Activated CD4-positive, alpha-beta T cell treated with anti-CD3 and anti-CD28 coated beads for 24 hours (primary cell): ENCODE measurements at regions not wholly inside any gene's neighbourhood (a gene's known extent, or its start where the extent isn't known, plus 50 kb on each side); places are given as distances from the start of the nearest gene placed in this dataset.
"Not testable (repeated sequence)": the region's sequence is repeated elsewhere in the genome, so short reads cannot be mapped to it uniquely, and the experiment has no call there.

Experiments used
- DNase-seq, 2 donors: peaks; one replicate each; pipeline ENCODE4 v3.0.0-alpha.2; 2020; ENCODE audit warnings: low read depth in 2 of 2

DNA sequence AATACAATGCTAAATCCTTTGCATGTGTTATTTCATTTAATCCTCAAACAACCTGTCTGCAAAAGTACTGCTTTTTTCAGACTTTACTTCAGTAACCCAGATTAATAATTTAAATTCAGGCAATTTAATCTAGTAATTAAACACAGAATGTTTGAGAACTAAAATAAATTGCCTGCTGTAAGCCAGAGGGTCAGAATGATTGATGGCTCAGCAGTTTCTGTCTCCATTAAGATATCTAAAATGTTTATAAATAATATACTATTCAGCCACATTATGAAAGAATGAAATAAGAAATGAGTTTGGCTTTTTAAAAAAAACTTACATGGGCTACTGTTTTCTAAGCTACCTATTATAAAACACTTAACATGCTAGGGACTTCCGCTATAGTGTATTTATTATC is 846.0 kb downstream of the FAM181B start:
- DNase-seq: no peak

DNA sequence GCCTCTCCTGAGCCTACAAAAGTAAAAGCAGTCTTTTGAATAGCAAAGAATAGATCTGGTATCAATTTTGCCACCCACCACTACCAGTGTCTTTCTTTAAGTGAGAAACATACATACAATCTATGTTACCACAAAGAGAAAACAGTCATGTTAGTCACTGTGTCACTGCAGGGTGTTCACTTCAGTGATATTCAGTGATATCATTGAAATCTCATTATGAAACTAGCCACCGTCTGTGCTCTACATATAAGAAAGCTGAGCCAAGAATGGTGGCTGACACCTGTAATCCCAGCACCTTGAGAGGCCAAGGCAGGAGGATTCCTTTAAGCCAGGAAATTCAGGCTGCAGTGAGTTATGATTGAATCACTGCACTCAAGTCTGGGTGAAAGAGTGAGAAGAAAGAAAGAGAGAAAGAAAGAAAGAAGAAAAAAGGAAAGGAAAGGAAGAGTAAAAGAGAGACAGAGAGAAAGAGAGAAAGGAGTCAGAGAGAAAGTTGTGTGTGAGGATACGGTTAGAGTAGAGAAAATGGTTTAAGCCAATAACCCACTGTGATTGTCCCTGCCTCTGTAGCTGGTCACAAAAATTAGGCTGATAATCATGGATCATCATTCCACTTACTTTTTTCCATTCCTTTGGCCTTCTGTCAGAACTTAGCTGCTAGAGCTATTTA is 847.1 kb downstream of the FAM181B start:
- DNase-seq: no peak

DNA sequence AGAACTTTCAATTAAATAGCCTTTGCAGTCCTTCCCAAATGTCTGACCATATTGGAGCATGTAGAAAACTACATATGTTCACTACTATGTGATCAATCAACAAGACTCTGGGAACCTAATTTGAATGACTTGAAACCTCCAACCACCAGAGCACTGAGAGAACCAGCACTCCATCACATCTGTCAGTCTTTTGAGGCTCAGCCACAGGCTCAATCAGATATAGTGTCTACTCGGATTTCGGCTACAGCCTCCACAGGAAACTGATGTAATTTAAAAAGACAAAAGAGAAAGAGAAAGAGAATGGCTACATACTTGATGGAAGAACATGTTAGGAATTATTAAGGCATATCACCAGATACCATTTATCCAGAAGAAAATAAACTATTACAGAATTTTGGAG is 859.0 kb downstream of the FAM181B start:
- no peak for DNase-seq

DNA sequence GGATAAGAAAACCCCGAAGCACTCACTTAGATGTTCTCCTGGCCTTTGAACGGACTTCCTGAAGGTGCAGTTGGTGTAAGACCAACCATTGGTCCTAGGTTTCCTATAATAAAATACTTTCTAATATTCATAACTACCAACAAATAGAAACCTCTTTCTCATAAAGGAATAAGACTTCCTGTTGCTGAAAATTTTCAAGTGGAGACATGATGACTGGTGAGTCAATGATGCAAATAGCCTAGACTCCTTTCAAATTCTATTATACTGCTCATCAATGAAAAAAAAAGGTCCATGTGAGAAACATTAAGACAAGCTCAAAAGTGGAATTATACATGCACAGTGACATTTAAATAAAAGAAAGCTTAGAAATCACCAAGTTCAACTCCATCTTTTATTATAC is 862.8 kb downstream of the FAM181B start:
- DNase-seq: no peak

DNA sequence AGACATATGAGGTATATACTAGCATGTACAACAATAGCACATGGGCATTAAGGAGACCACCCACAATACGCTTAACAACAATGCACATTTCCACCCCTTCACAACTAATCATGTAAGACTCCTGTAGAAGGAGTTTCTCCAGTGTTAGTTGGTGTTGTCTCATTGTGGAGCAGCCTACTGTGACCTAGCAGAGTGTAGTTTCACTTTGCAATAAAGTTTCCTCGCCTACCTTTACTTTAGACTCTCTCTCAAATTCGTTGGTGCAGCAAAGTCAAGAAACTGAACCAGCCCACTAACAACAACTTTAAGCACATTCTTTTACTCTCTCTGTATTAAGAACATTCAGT is 863.6 kb downstream of the FAM181B start:
- DNase-seq: no peak

DNA sequence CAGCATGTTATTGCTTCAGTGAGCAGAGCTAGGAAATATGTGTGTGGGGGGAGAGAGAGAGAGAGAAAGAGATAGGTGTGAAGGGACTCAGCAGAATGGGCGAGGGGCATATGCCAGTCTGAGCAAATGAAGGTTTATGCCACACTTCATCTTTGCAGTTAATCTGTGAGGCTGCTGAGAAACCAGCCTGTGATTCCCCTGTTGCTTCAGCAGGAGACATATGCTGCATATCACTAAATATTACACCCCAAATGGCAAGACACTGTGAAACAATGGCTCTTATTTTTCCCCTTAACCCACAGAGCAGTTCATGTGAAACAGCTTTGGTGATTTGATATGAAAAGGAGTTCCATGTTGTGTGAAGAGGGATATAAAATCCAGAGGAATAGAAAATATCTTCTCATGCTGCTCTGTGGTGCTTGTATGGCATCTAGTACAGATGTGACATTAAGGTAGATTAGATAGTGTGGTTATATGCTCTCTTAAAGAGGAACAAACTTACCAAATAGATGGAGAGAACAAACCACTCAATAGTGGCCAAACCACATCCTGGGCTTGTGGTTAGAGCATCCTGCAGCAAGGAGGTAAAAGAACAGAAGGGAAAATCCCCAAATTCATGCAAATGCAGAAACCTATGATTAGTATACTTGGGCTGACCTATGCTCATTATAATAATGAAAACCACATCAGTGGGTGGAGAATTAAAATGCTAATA is 864.2 kb downstream of the FAM181B start:
- DNase-seq: peak; percentile 62 to 69

DNA sequence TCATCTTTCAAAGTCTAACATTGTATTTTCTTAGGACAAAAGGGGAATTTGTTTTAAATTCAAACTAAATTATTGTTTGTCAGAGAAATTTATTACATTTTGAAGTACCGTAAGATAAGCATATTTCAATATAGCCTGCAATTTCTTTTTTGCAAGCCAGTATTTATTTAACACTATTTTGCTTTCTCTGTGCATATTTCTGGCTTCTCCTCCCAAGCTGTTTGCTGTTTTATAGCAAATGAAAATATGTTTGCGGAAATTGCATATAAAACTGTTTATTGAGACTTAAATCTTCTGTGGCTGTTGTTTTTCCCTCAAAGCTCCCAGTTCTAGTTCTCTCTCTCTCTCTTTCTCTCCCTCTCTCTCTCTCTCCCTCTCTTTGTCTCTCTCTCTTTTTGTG is 866.8 kb downstream of the FAM181B start:
- no peak for DNase-seq

DNA sequence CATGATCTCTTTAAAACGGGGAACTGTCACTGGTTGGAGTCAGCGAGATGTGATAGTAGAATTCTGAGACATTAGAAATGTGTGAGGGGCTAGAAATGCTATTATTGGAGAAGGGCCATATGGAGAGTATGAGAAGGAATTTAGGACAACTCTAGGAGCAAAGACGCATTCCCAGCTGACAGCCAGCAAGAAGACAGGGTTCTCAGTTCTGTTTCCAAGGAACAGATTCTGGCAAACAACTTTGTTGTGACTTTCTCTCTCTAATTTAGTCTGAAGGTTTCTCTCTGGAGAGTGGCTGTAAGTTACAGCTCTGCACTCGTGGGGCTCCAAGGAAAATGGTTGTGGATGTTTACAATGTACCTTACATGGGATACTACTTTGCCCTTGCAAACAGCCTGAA is 876.3 kb downstream of the FAM181B start:
- no peak for DNase-seq

DNA sequence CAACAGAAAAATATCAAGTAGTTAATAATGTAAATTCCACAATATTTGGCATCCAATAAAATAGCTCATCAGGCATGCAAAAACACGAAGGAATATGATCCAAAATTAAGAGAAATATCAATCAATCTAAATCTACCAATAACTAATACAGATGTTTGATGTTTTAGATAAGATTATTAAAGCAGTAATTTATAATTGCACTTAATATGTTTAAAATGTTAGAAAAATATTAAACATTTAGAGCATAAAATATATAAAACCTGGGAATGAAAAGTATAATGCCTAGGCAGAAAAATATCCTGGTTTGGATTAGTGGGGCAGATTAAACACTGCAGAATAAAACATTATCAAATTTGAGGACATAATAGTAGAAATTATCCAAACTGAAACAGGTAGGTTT is 879.9 kb downstream of the FAM181B start:
- DNase-seq: no peak

DNA sequence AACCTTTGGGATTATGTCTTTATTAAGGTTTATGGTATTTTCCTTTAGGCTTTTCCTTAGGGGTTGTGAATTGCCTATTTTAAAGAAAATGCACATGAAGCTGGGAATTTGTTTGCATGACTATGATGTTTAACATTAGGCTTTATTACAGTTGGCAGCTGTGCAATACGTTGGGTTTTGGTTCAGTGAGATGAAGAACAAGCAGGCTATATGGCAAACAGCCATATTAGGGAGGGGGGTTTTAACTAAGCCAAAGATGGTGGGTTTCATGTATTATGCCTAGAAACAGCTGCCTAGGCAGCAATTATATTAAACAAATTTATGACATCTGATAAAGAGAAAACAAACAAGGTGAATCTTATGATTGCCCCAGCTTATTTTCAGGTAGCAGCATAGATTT is 880.8 kb downstream of the FAM181B start:
- DNase-seq: no peak

DNA sequence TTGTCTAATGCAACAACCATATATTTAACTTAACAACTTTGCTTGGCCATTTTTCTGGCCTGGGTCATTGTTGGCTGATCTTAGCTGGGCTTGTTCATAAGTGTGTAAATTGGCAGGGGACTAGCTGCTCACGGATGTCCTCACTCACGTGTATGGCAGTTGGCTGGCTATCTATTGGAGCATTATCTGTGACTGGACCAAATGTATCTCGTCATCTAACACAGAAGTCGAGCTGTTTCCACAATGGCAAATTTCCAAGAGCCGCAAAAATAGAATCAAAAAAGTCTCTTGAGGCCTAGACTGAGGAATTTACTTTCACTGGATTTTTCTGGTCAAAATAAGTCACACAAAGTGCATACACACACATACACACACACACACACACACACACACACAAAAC is 893.3 kb downstream of the FAM181B start:
- DNase-seq: no peak

DNA sequence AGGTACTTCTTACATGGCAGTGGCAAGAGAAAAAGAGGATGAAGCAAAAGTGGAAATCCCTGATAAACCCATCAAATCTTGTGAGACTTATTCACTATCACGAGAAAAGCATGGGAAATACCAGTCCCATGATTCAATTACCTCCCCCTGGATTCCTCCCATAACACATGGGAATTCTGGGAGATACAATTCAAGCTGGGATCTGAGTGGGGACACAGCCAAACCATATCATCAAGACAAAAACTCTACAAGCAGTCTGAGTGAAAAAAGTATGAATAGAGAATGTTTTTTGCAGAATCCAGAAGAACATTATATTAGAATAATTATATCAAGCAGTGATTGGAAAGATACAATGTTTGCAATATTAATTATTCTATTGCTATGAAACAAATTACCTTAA is 893.7 kb downstream of the FAM181B start:
- no peak for DNase-seq

DNA sequence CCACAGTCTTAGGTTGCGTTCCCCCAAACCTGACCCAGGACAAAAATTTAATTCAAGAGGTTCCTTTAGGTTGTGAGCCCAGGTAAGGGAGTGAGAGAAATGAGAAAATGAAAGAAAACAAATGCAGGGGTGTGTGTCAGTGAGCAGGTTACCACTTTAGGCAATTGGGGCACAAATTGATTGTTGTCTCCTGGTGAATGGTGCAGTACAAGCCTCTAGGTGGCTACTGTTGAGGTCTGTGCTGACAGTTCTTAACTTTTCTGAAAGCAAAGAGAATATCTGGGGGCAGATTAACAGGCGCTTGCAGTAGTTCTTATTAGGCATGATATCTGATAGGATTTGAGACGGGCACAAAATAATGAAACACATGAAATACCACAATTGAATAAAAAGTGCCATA is 894.6 kb downstream of the FAM181B start:
- DNase-seq: no peak

DNA sequence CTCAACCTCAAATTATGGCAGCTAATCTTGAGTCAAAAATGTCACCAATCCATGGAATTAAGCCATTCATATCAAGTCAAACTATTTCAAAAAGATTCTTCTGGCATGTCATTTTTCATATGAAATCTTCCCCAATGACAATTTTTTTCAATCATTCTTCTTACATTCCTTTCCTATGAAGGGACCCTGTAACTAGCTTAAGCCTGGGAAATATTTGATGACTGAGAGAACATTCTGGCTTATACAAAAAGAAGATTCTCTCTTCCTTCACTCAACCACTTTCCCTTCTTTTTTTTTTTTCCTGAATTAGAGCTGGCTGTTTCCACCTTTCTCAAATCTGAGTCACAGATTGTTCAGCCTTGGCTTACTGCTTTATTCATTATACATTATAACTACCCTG is 903.7 kb downstream of the FAM181B start:
- DNase-seq: no peak

DNA sequence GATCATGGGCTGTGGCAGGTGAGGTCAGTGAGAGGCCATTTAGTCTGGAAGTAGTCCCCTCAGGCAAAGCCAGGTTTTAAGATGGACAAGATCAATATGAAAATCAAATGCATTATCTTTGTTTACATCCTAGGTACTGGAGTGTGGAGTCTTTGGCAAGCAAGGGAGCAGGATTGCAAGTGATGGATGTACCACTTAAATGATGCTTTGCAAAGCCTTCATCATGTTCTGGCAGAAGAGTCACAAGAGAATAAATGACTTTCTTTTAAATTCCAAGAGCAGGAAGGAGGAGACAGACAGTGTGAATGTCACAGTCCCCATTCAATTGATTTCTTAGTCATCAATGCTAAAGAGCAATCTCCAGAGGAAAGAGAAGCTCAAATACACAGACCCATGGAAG is 908.3 kb downstream of the FAM181B start:
- DNase-seq: no peak

DNA sequence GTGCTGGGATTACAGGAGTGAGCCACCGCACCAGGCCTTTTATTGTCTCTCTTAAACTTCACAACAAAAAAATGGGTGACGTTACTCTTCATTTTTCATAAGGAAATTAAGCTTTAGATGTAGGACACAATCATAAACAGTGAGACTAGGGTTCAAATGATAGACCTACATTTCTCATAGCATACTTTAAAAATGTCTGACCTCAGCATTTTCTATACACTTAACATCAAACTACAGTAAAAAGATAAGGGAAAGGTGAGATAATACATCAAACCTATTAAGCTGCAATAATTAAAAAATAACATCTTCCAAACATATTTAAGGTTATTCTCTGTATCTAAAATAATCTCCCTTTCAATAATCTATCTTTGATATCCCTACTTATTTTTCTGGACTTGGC is 914.2 kb downstream of the FAM181B start:
- no peak for DNase-seq

DNA sequence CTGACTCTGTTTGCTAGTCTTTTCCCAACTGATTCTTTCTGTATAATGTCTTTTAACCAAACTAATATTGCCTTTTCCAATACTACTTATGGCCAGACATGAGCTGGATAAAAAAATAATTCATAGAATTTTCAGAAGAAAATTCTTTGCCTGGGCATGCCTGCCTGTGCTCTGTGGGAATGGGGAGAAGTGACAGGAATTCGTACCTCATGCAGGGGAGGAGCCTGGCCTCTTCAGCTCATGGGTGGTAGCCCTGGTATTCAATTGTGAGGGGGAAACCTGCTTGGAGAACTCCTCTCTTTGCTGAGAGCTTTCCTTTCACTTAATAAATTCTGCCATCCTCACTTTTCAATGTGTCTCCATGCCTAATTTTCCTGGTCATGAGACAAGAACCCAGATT is 928.8 kb downstream of the FAM181B start:
- no peak for DNase-seq

DNA sequence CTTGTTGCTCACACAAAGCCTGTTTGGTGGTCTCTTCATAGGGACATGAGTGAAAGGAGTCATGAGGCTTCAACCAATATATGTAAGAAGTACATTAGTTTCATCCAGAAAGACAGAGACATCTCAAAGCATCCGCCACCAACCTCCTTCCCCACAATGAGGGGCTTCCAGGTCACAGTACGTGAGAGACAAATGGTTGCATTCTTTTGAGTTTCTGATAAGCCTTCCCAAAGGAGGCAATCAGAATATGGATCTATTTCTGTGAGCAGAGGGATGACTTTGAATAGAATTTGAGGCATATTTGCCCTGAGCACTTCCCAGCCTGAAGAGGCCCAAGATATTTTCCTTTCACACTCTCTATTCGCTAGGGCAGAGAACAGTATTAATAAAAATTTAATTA is 931.1 kb downstream of the FAM181B start:
- no peak for DNase-seq

DNA sequence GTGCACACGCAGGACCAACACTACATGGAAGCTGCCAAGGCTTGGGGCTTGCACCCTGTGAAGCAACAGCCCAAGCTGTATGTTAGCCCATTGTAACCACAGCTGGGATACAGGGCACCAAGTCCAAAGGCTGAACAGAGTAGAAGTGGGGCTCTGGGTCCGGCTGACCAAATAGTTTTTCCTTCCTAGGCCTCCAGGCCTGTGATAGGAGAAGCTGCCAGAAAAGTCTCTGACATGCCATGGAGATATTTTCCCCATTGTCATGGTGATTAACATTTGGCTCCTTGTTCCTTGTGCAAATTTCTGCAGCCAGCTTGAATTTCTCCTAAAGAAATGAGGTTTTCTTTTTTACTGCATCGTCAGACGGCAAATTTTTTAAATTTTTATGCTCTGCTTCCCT is 941.2 kb downstream of the FAM181B start:
- no peak for DNase-seq

DNA sequence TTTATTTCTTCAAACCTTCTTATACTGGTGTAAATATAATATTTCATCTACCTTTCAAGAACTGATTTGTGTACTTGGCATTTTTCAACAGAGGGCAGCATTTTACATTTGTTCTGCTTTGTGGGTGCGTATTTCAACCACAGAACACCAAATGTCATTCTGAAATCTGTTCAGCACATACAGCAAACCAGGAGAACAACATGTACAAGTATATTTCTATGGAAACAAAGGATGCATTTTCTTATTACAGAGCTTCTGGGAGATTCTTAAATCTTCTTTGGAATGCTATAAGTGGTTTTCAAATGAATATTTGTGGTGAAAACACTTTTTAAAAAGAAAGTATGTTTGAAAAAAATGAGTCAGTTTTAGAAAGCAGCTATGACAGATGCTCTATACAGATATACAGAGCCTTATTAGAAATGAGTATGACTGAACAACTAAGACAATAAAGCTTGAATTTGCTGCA is 946.0 kb downstream of the FAM181B start:
- DNase-seq: no peak

DNA sequence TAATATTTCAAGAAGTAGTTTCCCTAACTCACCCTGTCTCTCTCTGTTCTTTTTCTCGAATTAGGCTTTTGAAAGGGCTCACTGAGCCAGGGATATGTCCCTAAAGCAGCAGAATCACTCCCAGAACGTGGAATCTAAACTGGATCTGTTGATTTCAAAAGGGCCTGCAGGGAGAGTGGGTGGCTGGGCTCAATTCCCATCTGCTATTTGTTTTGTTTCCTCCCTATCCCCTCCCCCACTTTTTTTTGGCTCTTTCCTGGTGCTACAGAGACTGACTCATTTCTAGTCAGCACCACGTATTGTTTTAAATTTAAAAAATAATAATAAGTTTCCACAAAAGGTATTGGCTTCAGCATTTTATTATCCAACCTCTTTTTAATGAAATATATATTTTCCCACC is 961.5 kb downstream of the FAM181B start:
- no peak for DNase-seq

DNA sequence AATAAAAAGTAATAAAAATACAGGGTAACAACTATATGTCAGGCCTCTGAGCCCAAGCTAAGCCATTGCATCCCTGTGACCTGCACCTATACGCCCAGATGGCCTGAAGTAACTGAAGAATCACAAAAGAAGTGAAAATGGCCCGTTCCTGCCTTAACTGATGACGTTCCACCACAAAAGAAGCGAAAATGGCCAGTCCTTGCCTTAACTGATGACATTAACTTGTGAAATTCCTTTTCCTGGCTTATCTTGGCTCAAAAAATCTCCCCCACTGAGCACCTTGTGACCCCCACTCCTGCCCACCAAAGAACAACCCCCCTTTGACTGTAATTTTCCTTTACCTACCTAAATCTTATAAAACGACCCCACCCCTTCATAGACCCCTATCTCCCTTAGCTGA is 963.8 kb downstream of the FAM181B start:
- not testable (repeated sequence) for DNase-seq

DNA sequence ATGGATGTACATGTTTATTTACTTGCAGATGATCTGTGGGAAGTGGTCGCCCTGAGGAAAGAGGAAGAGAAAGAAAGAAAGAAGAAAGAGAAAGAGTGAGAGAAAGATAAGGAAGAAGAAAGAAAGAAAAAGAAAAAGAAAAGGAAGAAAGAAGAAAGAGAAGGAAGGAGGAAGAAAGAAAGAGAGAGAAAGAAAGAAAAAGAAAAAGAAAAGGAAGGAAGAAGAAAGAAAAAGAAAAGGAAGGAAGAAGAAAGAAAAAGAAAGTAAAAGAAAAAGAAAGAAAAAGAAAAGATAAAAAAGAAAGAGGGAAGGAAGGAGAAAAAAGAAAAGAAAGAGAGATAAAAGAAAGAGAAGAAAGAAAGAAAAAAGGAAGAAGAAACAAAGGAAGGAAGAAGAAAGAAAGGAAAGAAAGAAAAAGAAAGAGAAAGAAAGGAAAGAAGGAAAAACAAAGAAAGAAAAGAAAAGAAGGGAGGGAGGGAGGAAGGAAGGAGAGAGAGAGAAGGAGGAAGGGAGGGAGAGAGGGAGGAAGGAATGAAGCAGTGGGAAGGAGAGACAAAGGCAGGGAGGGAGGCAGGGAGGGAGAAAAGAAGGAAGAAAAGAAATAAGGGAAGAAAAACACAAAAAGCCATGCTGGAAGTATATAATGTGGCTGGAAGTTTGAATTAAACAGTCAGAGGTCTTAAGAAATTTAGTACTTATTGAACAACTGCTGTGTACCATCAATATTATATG is 976.6 kb downstream of the FAM181B start:
- no peak for DNase-seq
